ENCODE measurements at regions not wholly inside any gene's neighbourhood (a gene's known extent, or its start where the extent isn't known, plus 50 kb on each side); places are given as distances from the start of the nearest gene placed in this dataset.

DNA sequence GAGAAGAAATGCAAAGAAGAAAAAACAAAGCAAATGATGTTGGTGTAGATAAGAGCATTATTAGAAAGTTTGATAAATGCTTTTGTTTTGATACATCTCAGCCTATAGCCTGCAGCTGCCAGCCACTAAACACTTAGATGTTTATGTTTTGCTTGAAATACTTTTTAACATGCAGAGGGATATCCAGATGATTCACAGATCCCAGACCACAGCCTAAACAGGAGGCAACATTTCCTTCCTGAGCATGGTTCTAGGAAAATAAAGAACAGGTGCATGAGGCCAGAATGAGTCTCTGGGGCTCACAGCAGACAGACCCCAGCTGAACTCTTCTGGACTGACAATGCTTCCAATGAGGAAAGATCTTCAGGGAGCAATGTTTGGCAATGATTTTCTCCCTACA, 103.7 kb upstream of the EEA1 start:
- H3K9me3 ChIP-seq (replicated peaks; ENCODE audit: low read length), result no peaks in the 10 kb centered on the region
- no peaks in the 10 kb centered on the region for H3K36me3 ChIP-seq (ENCODE audit: insufficient read depth, low read length)
- H3K4me3 ChIP-seq (ENCODE audit: low read length), result no peak overlapping the region
- no peak overlapping the region for H3K9ac ChIP-seq (ENCODE audit: low read depth, low read length)
- no peaks in the 10 kb centered on the region for H3K4me1 ChIP-seq (ENCODE audit: control insufficient read depth, insufficient read depth, low read length)
- H3K27me3 ChIP-seq (ENCODE audit: control insufficient read depth, insufficient read depth, low read length), result peaks cover 12% of the 10 kb centered on the region
- no peak overlapping the region for H3K4me2 ChIP-seq (ENCODE audit: low read length)

DNA sequence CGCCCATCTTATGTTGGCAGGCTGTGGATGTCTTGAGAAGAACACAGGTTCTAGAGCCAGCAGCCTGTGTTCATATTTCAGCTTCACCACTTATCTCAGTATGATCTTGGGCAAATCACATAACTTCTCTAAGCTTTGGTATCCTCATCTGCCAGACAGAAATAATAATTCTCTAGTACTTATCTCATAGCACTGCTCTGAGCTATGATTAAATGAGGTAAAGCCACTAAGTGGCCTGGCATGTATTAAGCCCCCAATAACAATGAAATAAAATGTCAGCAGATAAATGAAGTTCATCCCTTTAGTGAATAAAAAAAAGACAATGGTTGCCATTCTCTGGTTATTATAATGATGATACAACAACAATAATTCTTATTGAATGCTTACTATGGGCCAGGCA, 104.9 kb upstream of the EEA1 start:
- Histone ChIP-seq H3K4me1 (ENCODE audit: control insufficient read depth, insufficient read depth, low read length) (no peaks in the 10 kb centered on the region), H3K27me3 (ENCODE audit: control insufficient read depth, insufficient read depth, low read length) (peaks cover 12% of the 10 kb centered on the region), H3K36me3 (ENCODE audit: insufficient read depth, low read length) (no peaks in the 10 kb centered on the region), H3K4me2 (ENCODE audit: low read length) (no peak overlapping the region), H3K9me3 (replicated peaks; ENCODE audit: low read length) (no peaks in the 10 kb centered on the region), H3K4me3 (ENCODE audit: low read length) (no peak overlapping the region), H3K9ac (ENCODE audit: low read depth, low read length) (no peak overlapping the region)

DNA sequence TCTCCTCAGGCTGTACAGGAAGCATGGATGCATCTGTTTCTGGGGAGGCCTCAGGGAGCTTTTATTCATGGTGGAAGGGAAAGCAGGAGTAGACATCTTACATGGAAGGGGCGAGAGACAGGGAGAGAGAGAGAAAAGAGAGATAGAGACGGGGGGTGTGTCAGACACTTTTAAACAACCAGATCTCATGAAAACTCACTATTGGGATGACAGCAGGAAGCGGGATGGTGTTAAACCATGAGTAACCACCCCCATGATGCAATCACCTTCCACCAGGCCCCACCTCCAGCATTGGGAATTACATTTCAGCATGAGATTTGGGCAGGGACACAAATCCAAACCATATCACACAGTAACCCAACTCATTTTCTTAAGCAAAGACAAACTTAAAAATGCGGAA, 110.0 kb upstream of the EEA1 start:
- no peak overlapping the region for H3K9ac ChIP-seq (ENCODE audit: low read depth, low read length)
- H3K4me1 ChIP-seq (ENCODE audit: control insufficient read depth, insufficient read depth, low read length), result no peaks in the 10 kb centered on the region
- H3K4me2 ChIP-seq (ENCODE audit: low read length), result no peak overlapping the region
- no peak overlapping the region for H3K4me3 ChIP-seq (ENCODE audit: low read length)
- H3K9me3 ChIP-seq (replicated peaks; ENCODE audit: low read length), result no peaks in the 10 kb centered on the region
- peaks cover 12% of the 10 kb centered on the region for H3K27me3 ChIP-seq (ENCODE audit: control insufficient read depth, insufficient read depth, low read length)
- no peaks in the 10 kb centered on the region for H3K36me3 ChIP-seq (ENCODE audit: insufficient read depth, low read length)

DNA sequence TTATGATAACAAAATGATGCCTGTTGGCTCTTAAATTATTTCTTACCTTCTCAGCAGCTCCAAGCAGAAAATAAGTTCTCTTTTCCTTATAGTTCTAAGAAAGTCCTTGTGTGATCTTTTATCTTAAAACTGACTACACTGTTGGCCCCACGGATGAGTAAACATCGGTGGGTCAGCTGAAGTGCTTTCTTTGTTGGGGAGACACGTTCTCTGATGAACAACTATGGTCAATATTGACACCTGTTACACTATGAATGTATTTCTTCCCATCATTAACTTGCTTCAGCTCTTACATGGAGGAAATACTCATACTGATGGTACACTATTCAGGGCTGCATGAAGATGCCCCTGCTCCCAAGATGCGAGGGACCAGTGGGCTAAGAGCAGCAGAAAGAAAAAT, 110.8 kb upstream of the EEA1 start:
- H3K4me2 ChIP-seq (ENCODE audit: low read length), result no peak overlapping the region
- no peaks in the 10 kb centered on the region for H3K36me3 ChIP-seq (ENCODE audit: insufficient read depth, low read length)
- H3K4me3 ChIP-seq (ENCODE audit: low read length), result no peak overlapping the region
- no peaks in the 10 kb centered on the region for H3K9me3 ChIP-seq (replicated peaks; ENCODE audit: low read length)
- no peak overlapping the region for H3K9ac ChIP-seq (ENCODE audit: low read depth, low read length)
- H3K27me3 ChIP-seq (ENCODE audit: control insufficient read depth, insufficient read depth, low read length), result peaks cover 3% of the 10 kb centered on the region
- no peaks in the 10 kb centered on the region for H3K4me1 ChIP-seq (ENCODE audit: control insufficient read depth, insufficient read depth, low read length)

DNA sequence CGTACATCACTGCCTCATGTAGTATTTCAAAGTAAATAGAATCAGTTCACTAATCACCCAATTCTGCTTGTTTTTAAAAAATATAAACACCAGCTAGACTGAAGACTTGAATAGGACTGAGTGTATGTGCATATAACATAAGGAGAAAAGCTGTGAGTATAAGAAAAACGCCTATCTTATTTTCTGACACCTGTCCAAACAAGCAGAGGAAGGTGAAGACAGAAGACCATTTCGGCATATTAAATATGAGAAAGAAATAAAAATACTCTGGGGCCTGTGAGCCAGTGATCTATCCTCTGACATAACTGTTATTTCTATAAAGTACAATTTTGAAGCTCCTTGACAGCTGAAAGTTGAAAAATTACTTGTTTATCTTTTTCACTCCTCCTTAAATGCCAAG, 111.3 kb upstream of the EEA1 start:
- Histone ChIP-seq H3K9ac (ENCODE audit: low read depth, low read length) (no peak overlapping the region), H3K4me2 (ENCODE audit: low read length) (no peak overlapping the region), H3K27me3 (ENCODE audit: control insufficient read depth, insufficient read depth, low read length) (no peaks in the 10 kb centered on the region), H3K4me3 (ENCODE audit: low read length) (no peak overlapping the region), H3K4me1 (ENCODE audit: control insufficient read depth, insufficient read depth, low read length) (no peaks in the 10 kb centered on the region), H3K9me3 (replicated peaks; ENCODE audit: low read length) (no peaks in the 10 kb centered on the region), H3K36me3 (ENCODE audit: insufficient read depth, low read length) (no peaks in the 10 kb centered on the region)

DNA sequence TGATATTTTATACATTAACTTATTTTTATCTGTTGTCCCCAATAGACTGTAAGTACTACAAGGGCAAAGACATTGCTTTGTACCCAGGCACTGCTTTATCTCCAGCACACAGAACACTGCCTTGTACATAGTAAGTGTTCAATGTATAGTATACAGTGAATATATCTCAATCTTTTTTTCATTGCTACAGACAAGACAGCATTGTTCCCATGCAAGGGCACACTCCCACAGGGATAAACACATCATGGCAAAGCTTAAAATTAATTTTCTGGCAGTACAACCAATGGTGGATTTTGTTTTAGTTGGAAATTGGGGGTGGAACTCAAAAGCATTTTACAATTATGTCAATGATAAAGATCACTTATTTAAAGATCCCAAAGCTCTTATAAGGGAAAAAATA, 112.3 kb upstream of the EEA1 start:
- no peak overlapping the region for H3K9ac ChIP-seq (ENCODE audit: low read depth, low read length)

DNA sequence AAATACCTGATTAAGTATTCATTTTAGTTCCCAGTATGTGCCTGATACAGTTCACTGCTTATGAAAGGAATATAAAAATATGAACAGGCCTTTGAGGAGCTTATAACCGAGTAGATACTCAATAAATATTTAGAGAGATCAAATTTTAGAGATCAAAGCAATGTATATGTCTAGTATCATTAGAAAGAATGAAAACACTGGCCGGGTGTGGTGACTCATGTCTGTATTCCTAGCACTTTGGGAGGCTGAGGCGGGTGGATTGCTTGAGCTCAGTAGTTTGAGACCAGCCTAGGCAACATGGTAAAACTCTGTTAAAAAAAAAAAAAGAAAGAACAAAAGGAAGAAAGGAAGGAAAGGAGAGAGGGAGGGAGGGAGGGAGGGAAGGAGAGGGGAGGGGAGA, 113.2 kb upstream of the EEA1 start:
- Histone ChIP-seq H3K27me3 (ENCODE audit: control insufficient read depth, insufficient read depth, low read length) (no peaks in the 10 kb centered on the region), H3K4me3 (ENCODE audit: low read length) (no peak overlapping the region), H3K9me3 (replicated peaks; ENCODE audit: low read length) (no peaks in the 10 kb centered on the region), H3K4me1 (ENCODE audit: control insufficient read depth, insufficient read depth, low read length) (no peaks in the 10 kb centered on the region), H3K36me3 (ENCODE audit: insufficient read depth, low read length) (no peaks in the 10 kb centered on the region), H3K4me2 (ENCODE audit: low read length) (no peak overlapping the region), H3K9ac (ENCODE audit: low read depth, low read length) (no peak overlapping the region)

More for the DNA sequence above, 112.3 kb upstream of the EEA1 start:
- no peaks in the 10 kb centered on the region for H3K36me3 ChIP-seq (ENCODE audit: insufficient read depth, low read length)
- H3K4me1 ChIP-seq (ENCODE audit: control insufficient read depth, insufficient read depth, low read length), result no peaks in the 10 kb centered on the region
- H3K4me3 ChIP-seq (ENCODE audit: low read length), result no peak overlapping the region
- H3K9me3 ChIP-seq (replicated peaks; ENCODE audit: low read length), result no peaks in the 10 kb centered on the region
- H3K4me2 ChIP-seq (ENCODE audit: low read length), result no peak overlapping the region
- H3K27me3 ChIP-seq (ENCODE audit: control insufficient read depth, insufficient read depth, low read length), result no peaks in the 10 kb centered on the region

DNA sequence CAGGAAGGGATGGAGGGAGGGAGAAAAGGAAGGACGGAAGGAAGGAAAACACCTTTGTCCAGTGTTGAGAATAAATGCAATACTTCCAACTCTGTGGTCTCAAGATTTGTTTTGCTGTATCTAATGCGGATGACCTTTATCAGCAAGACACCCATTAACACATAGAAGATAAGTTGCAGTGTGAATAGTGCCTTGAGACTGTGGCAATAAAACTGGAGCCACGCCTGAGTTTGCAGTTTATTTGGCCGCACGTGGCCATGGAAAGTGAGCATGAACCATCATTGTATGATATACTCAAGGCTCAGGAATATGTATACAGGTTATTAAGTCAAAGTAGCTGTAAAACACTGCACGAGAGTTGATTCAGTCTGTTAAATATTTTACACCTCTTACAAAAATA, 113.6 kb upstream of the EEA1 start:
- no peak overlapping the region for H3K9ac ChIP-seq (ENCODE audit: low read depth, low read length)
- H3K4me2 ChIP-seq (ENCODE audit: low read length), result no peak overlapping the region
- H3K36me3 ChIP-seq (ENCODE audit: insufficient read depth, low read length), result no peaks in the 10 kb centered on the region
- H3K27me3 ChIP-seq (ENCODE audit: control insufficient read depth, insufficient read depth, low read length), result no peaks in the 10 kb centered on the region
- no peaks in the 10 kb centered on the region for H3K9me3 ChIP-seq (replicated peaks; ENCODE audit: low read length)
- no peak overlapping the region for H3K4me3 ChIP-seq (ENCODE audit: low read length)
- H3K4me1 ChIP-seq (ENCODE audit: control insufficient read depth, insufficient read depth, low read length), result no peaks in the 10 kb centered on the region

DNA sequence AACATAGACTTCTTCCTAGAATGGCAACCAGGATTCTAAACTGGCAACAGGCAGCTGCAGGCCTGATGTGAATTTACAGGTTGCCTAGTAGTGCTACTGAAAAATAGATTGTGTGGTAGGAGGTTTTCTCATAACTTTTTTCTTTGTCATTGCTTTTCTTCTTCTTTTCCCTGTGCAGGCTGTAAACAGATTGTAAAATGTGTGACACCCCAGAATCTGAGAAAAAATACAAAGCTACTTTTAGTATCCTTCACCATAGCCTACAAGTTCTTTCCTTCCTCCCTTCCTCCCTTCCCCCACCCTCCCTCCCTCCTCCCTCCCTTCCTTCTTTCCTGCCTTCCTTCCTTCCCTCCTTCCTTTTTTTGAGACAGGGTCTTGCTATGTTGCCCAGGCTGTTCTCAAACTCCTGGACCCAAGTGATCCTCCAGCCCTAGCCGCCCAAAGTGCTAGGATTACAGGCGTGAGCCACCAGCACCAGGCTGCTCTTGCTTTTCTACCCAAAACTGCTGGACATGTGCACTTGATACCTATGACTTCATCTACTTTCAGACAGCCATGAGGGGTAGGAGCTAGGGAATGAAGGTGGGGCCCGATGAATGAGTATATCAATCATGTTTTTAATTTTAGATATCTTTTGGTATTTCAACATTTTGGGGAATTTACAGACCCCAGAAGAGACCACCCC, 114.2 kb upstream of the EEA1 start:
- Histone ChIP-seq H3K4me3 (ENCODE audit: low read length) (no peak overlapping the region), H3K36me3 (ENCODE audit: insufficient read depth, low read length) (no peaks in the 10 kb centered on the region), H3K9ac (ENCODE audit: low read depth, low read length) (no peak overlapping the region), H3K4me2 (ENCODE audit: low read length) (no peak overlapping the region), H3K9me3 (replicated peaks; ENCODE audit: low read length) (no peaks in the 10 kb centered on the region), H3K4me1 (ENCODE audit: control insufficient read depth, insufficient read depth, low read length) (no peaks in the 10 kb centered on the region), H3K27me3 (ENCODE audit: control insufficient read depth, insufficient read depth, low read length) (no peaks in the 10 kb centered on the region)

DNA sequence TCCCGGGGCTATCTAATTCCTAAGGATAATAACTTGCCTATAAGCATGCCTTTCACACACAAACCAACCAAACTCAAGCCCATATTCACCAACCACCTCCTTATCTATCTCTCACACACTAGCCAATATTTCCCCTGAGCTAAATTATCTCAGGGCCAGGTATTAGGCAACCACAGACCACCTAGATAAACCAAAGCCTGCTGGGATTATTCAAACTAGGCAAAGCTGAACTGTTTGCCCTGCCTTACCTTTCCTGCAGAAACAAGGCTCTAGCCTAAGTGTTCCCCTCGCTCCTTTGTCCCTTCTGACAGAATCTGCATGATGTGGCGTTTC, 114.7 kb upstream of the EEA1 start:
- Histone ChIP-seq H3K4me3 (ENCODE audit: low read length) (no peak overlapping the region), H3K9ac (ENCODE audit: low read depth, low read length) (no peak overlapping the region), H3K9me3 (replicated peaks; ENCODE audit: low read length) (no peaks in the 10 kb centered on the region), H3K4me2 (ENCODE audit: low read length) (no peak overlapping the region), H3K27me3 (ENCODE audit: control insufficient read depth, insufficient read depth, low read length) (no peaks in the 10 kb centered on the region), H3K36me3 (ENCODE audit: insufficient read depth, low read length) (no peaks in the 10 kb centered on the region), H3K4me1 (ENCODE audit: control insufficient read depth, insufficient read depth, low read length) (no peaks in the 10 kb centered on the region)

DNA sequence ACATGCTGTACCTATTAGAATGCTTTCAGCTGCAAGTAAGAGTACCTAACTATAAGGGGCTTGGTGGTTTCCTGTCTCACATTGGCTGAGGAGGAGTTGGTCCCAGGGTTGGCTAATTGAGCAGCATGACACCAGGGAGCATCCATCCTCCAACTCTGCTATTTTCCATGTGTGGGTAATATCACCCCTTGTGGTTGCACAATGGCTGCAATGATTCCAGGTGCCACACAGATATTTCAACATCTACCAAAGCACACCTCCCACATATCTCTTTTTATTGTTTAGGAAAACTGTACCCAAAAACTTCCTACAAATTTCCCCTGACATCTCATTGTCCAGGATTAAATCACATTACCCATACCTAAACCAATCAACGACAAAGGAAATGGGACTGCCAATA, 118.0 kb upstream of the EEA1 start:
- peaks cover 11% of the 10 kb centered on the region for H3K4me1 ChIP-seq (ENCODE audit: control insufficient read depth, insufficient read depth, low read length)

DNA sequence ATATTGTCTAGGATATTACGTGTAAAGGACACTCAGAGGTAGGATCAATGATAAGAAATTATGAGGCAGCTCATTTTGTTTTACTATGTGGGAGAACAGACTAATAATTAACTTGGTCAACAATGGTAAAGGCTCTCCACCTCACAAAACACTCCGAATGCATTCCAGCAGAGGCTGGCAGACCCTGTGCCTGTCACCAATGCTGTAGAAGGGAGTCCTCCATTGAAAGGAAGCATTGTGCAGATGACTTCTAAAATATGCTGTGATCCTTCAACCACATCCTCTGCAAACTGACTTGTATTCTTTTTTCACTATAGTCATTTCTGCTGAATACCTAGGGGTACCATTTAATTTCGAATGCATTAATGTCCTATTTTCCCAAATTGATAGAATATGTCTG, 119.6 kb upstream of the EEA1 start:
- H3K9me3 ChIP-seq (replicated peaks; ENCODE audit: low read length), result no peaks in the 10 kb centered on the region
- H3K27me3 ChIP-seq (ENCODE audit: control insufficient read depth, insufficient read depth, low read length), result no peaks in the 10 kb centered on the region
- no peaks in the 10 kb centered on the region for H3K36me3 ChIP-seq (ENCODE audit: insufficient read depth, low read length)
- H3K4me2 ChIP-seq (ENCODE audit: low read length), result no peak overlapping the region
- no peak overlapping the region for H3K9ac ChIP-seq (ENCODE audit: low read depth, low read length)
- no peak overlapping the region for H3K4me3 ChIP-seq (ENCODE audit: low read length)
- H3K4me1 ChIP-seq (ENCODE audit: control insufficient read depth, insufficient read depth, low read length), result peaks cover 11% of the 10 kb centered on the region

More for the DNA sequence above, 118.0 kb upstream of the EEA1 start:
- Histone ChIP-seq H3K9me3 (replicated peaks; ENCODE audit: low read length) (no peaks in the 10 kb centered on the region), H3K4me3 (ENCODE audit: low read length) (no peak overlapping the region), H3K27me3 (ENCODE audit: control insufficient read depth, insufficient read depth, low read length) (no peaks in the 10 kb centered on the region), H3K4me2 (ENCODE audit: low read length) (no peak overlapping the region), H3K36me3 (ENCODE audit: insufficient read depth, low read length) (no peaks in the 10 kb centered on the region), H3K9ac (ENCODE audit: low read depth, low read length) (no peak overlapping the region)
